NB4 (cell line): ENCODE measurements at regions not wholly inside any gene's neighbourhood (a gene's known extent, or its start where the extent isn't known, plus 50 kb on each side); places are given as distances from the start of the nearest gene placed in this dataset.

ENCODE experiments used
- DNase-seq: peaks from one replicate; pipeline ENCODE4 v3.0.0; 2010; ENCODE audit warnings: low read depth
- H3K4me3 ChIP-seq: one replicate; pipeline ENCODE4 v1.5.1; 2011; ENCODE audit warnings: mild to moderate bottlenecking, low read depth, low read length, moderate library complexity
- CTCF ChIP-seq: IDR thresholded peaks from one replicate; pipeline ENCODE4 v1.5.1; 2012; ENCODE audit warnings: low read depth, low read length
- MAX ChIP-seq: IDR thresholded peaks from 2 replicates; pipeline ENCODE4 v1.6.1; 2011; ENCODE audit warnings: low read depth, low read length
- MYC ChIP-seq: IDR thresholded peaks from 2 replicates; pipeline ENCODE4 v1.6.1; 2011; ENCODE audit warnings: low read depth, low read length
- POLR2A ChIP-seq: IDR thresholded peaks from 2 replicates; pipeline ENCODE4 v1.6.1; 2011; ENCODE audit warnings: mild to moderate bottlenecking; ENCODE audit not compliant: insufficient read length; ENCODE audit errors: extremely low read depth

GRCh38 chr5:154614595-154614994 lies 136.6 kb upstream of the HAND1 start:
- DNase-seq = no peak
- TF ChIP-seq MYC (no peak), MAX (no peak), CTCF (no peak), POLR2A (no peak)
- H3K4me3 ChIP-seq = no peak overlapping the region

GRCh38 chr5:154614125-154614524 lies 136.1 kb upstream of the HAND1 start:
- TF ChIP-seq CTCF (no peak), MAX (no peak), MYC (no peak), POLR2A (no peak)
- no peak overlapping the region for H3K4me3 ChIP-seq
- DNase-seq = no peak

- DNase-seq = no peak
- no peak overlapping the region for H3K4me3 ChIP-seq
- TF ChIP-seq MYC (no peak), MAX (no peak), POLR2A (no peak), CTCF (no peak)
Observed at GRCh38 chr5:154612666-154613065, 134.6 kb upstream of the HAND1 start.

- H3K4me3 ChIP-seq = no peak overlapping the region
- DNase-seq = no peak
- no peak for TF ChIP-seq MYC
- TF ChIP-seq POLR2A = no peak
- no peak for TF ChIP-seq MAX
Observed at GRCh38 chr5:154611341-154611767, 133.3 kb upstream of the HAND1 start.

GRCh38 chr5:154610321-154611154 lies 132.5 kb upstream of the HAND1 start:
- TF ChIP-seq MAX (peak; percentile 90), POLR2A (no peak), CTCF (peak; percentile 88), MYC (peak; percentile 74)
- DNase-seq = peak; percentile 82
- H3K4me3 ChIP-seq = no peak overlapping the region

- no peak for TF ChIP-seq CTCF
- no peak for TF ChIP-seq MYC
- TF ChIP-seq POLR2A = no peak
- no peak for TF ChIP-seq MAX
- DNase-seq = no peak
- H3K4me3 ChIP-seq = no peak overlapping the region
Observed at GRCh38 chr5:154609251-154609650, 131.2 kb upstream of the HAND1 start.
